ENCODE measurements at regions not wholly inside any gene's neighbourhood (a gene's known extent, or its start where the extent isn't known, plus 50 kb on each side); places are given as distances from the start of the nearest gene placed in this dataset.
A peak's percentile ranks its signal among the peaks of the same experiment; 100 is the strongest.

GRCh38 chr3:683770-684169 is 409.1 kb upstream of the CNTN6 start:
- DNase-seq (ENCODE audit: low spot score) (no peak), FAIRE-seq (no peak), ATAC-seq (no peak)
- Histone ChIP-seq H4K20me1 (ENCODE audit: insufficient read depth, low read length) (no peaks in the 10 kb centered on the region), H3K9ac (ENCODE audit: insufficient read depth, low read depth, low read length) (no peak overlapping the region), H3K4me3 (replicated peaks in 1 of 3; ENCODE audit: insufficient read depth in 1 of 3, low read depth in 2 of 3, low read length in 3 of 3) (no peak overlapping the region), H3K36me3 (replicated peaks in 1 of 2; ENCODE audit: control insufficient read depth in 1 of 2, insufficient read depth in 2 of 2, low read length in 2 of 2) (no peaks in the 10 kb centered on the region), H2AFZ (ENCODE audit: low read length) (no peak overlapping the region), H3K4me1 (ENCODE audit: insufficient read depth, low read length) (no peaks in the 10 kb centered on the region), H3K4me2 (ENCODE audit: low read depth, low read length) (no peak overlapping the region), H3K27ac (ENCODE audit: extremely low read length, insufficient read depth, low read length) (no peak overlapping the region), H3K27me3 (ENCODE audit: control insufficient read depth in 1 of 2, insufficient read depth in 2 of 2, low read length in 2 of 2) (no peaks in the 10 kb centered on the region), H3K9me3 (ENCODE audit: low read length) (peaks cover 87% of the 10 kb centered on the region), H3K79me2 (ENCODE audit: insufficient read depth, low read length) (no peaks in the 10 kb centered on the region)
- ChIA-PET CTCF (ENCODE audit: low intra/inter-chr PET ratio, low total read pairs) (no interaction called here), POLR2A (no interaction called here)
- in situ Hi-C loops (cut with HindIII; ENCODE audit: extremely low pct_ligation_motif_present, low pct_unique_long_range_greater_than_20kb) (no loop called here), intact Hi-C loops (cut with micrococcal nuclease; ENCODE audit: unreplicated experiment) (no loop called here)
- BruUV-seq (replicated peaks) = no TSS peak
- WGBS (ENCODE audit: low lambda C conversion rate) = 3% methylated on average over 2 of the region's 2 CpGs
- TF ChIP-seq MAFK (conservative IDR thresholded peaks at IDR 0.05 in 1 of 2, IDR thresholded peaks at IDR 0.05 in 1 of 2; ENCODE audit: low read length in 2 of 2) = peak; percentile 87
- TF ChIP-seq MAFF (IDR thresholded peaks at IDR 0.05; ENCODE audit: low read depth, low read length) = peak; percentile 84
- TF ChIP-seq SAFB2 (CRISPR knock-in tag; IDR thresholded peaks at IDR 0.05; ENCODE audit: borderline replicate concordance, low read depth) = no peak
- TF ChIP-seq PHB2 (IDR thresholded peaks at IDR 0.05; ENCODE audit: partially characterized antibody) = no peak

- H3K79me2 ChIP-seq (ENCODE audit: insufficient read depth, low read length) = no peaks in the 10 kb centered on the region
- H3K9ac ChIP-seq (ENCODE audit: insufficient read depth, low read depth, low read length) = no peak overlapping the region
- in situ Hi-C loops (cut with HindIII; ENCODE audit: extremely low pct_ligation_motif_present, low pct_unique_long_range_greater_than_20kb) = no loop called here
- intact Hi-C loops (cut with micrococcal nuclease; ENCODE audit: unreplicated experiment) = no loop called here
- no peak overlapping the region for H3K4me2 ChIP-seq (ENCODE audit: low read depth, low read length)
- ChIA-PET CTCF (ENCODE audit: low intra/inter-chr PET ratio, low total read pairs) (no interaction called here), POLR2A (no interaction called here)
- H3K9me3 ChIP-seq (ENCODE audit: low read length) = peaks cover 81% of the 10 kb centered on the region
- FAIRE-seq (no peak), DNase-seq (ENCODE audit: low spot score) (no peak), ATAC-seq (no peak)
- no peaks in the 10 kb centered on the region for H3K36me3 ChIP-seq (replicated peaks in 1 of 2; ENCODE audit: control insufficient read depth in 1 of 2, insufficient read depth in 2 of 2, low read length in 2 of 2)
- TF ChIP-seq AHR (CRISPR knock-in tag; IDR thresholded peaks at IDR 0.05) (no peak), NFKBIZ (CRISPR knock-in tag; IDR thresholded peaks at IDR 0.05) (no peak), TCF12 (IDR thresholded peaks at IDR 0.05) (no peak), TCF12 (CRISPR knock-in tag; IDR thresholded peaks at IDR 0.05) (no peak), MYNN (CRISPR knock-in tag; IDR thresholded peaks at IDR 0.05; ENCODE audit: low read depth) (no peak), PAX8 (CRISPR knock-in tag; IDR thresholded peaks at IDR 0.05; ENCODE audit: borderline replicate concordance) (no peak), MTERF4 (CRISPR knock-in tag; IDR thresholded peaks at IDR 0.05) (no peak)
- no TSS peak for BruUV-seq (replicated peaks)
- no peak overlapping the region for H2AFZ ChIP-seq (ENCODE audit: low read length)
- no peaks in the 10 kb centered on the region for H3K4me1 ChIP-seq (ENCODE audit: insufficient read depth, low read length)
- no peak overlapping the region for H3K27ac ChIP-seq (ENCODE audit: extremely low read length, insufficient read depth, low read length)
- H3K27me3 ChIP-seq (ENCODE audit: control insufficient read depth in 1 of 2, insufficient read depth in 2 of 2, low read length in 2 of 2) = no peaks in the 10 kb centered on the region
- no peaks in the 10 kb centered on the region for H4K20me1 ChIP-seq (ENCODE audit: insufficient read depth, low read length)
- 0% methylated on average over 1 of the region's 4 CpGs for WGBS (ENCODE audit: low lambda C conversion rate)
- no peak overlapping the region for H3K4me3 ChIP-seq (replicated peaks in 1 of 3; ENCODE audit: insufficient read depth in 1 of 3, low read depth in 2 of 3, low read length in 3 of 3)
Measured at GRCh38 chr3:690770-691169, 402.1 kb upstream of the CNTN6 start.

All from HepG2 (cell line).